A673 (cell line): ENCODE measurements at regions not wholly inside any gene's neighbourhood (a gene's known extent, or its start where the extent isn't known, plus 50 kb on each side); places are given as distances from the start of the nearest gene placed in this dataset.

ENCODE experiments used
- BruUV-seq: library from RNA; stranded (reverse); fragments of 400-500 nt; replicated peaks from 2 replicates; lab custom pipeline; 2021; lab: Mats Ljungman, UMichigan
- CTCF ChIA-PET: fragments of 300-600 bp; sonication (Branson Sonifier 250); formaldehyde crosslinking; loops from one replicate; lab custom pipeline; 2022; ENCODE audit warnings: antibody characterized with exemption; lab: Charles Lee
- POLR2A ChIA-PET: fragments of 300-600 bp; sonication (Branson Sonifier 250); formaldehyde crosslinking; loops from one replicate; lab custom pipeline; 2022; ENCODE audit warnings: antibody characterized with exemption; ENCODE audit not compliant: low non-redundant PET; lab: Charles Lee
- DNase-seq: peaks from one replicate; pipeline ENCODE4 v3.0.0-alpha.2; 2015; ENCODE audit warnings: low spot score
- H3K27ac ChIP-seq: fragments of 200-600 bp; sonication (generic); 2 replicates; pipeline ENCODE4 v1.5.1; 2016; ENCODE audit warnings: mixed run types, low read depth, mild to moderate bottlenecking, mixed read lengths, antibody characterized with exemption, low read length; ENCODE audit not compliant: poor library complexity, severe bottlenecking
- H3K27me3 ChIP-seq: fragments of 200-600 bp; sonication (generic); replicated peaks from 2 replicates; pipeline ENCODE4 v1.6.1; 2017; ENCODE audit warnings: mixed run types, low read depth, mild to moderate bottlenecking, mixed read lengths, antibody characterized with exemption, low read length; ENCODE audit not compliant: insufficient read depth, poor library complexity
- H3K36me3 ChIP-seq: fragments of 200-600 bp; sonication (generic); 2 replicates; pipeline ENCODE4 v1.6.1; 2016; ENCODE audit warnings: mixed run types, mild to moderate bottlenecking, mixed read lengths, antibody characterized with exemption, low read length; ENCODE audit not compliant: insufficient read depth, poor library complexity, severe bottlenecking
- H3K4me1 ChIP-seq: fragments of 200-600 bp; sonication (generic); 2 replicates; pipeline ENCODE4 v1.6.1; 2017; ENCODE audit warnings: mixed run types, mild to moderate bottlenecking, mixed read lengths, antibody characterized with exemption, low read length; ENCODE audit not compliant: insufficient read depth, poor library complexity, severe bottlenecking
- H3K4me3 ChIP-seq: fragments of 200-600 bp; sonication (generic); 2 replicates; pipeline ENCODE4 v1.5.1; 2016; ENCODE audit warnings: low read depth, mixed run types, mild to moderate bottlenecking, mixed read lengths, low read length; ENCODE audit not compliant: poor library complexity, severe bottlenecking
- H3K9me3 ChIP-seq: fragments of 200-600 bp; sonication (generic); 2 replicates; pipeline ENCODE4 v1.6.1; 2016; ENCODE audit warnings: mixed run types, low read depth, mild to moderate bottlenecking, mixed read lengths, antibody characterized with exemption, low read length; ENCODE audit not compliant: poor library complexity, severe bottlenecking
- EZH2 ChIP-seq: fragments of 200-600 bp; sonication (generic); IDR thresholded peaks from 2 replicates; pipeline ENCODE4 v1.6.1; 2017; ENCODE audit warnings: borderline replicate concordance, low read depth, mild to moderate bottlenecking, mixed read lengths, antibody characterized with exemption, low read length; ENCODE audit not compliant: poor library complexity, severe bottlenecking
- intact Hi-C: fragments of 100-400 bp; cut with micrococcal nuclease; formaldehyde crosslinking; loops from one replicate; pipeline ENCODE4 v1.10.0; 2022; ENCODE audit not compliant: unreplicated experiment
- TF ChIP-seq, protein P1 (sequence below): fragments of 300-800, 200-600 bp; sonication (generic); conservative IDR thresholded peaks from 2 replicates; pipeline ENCODE4 v1.5.1; 2017; ENCODE audit warnings: low read depth, mild to moderate bottlenecking, antibody characterized with exemption, low read length, moderate library complexity, mixed read lengths

DNA sequence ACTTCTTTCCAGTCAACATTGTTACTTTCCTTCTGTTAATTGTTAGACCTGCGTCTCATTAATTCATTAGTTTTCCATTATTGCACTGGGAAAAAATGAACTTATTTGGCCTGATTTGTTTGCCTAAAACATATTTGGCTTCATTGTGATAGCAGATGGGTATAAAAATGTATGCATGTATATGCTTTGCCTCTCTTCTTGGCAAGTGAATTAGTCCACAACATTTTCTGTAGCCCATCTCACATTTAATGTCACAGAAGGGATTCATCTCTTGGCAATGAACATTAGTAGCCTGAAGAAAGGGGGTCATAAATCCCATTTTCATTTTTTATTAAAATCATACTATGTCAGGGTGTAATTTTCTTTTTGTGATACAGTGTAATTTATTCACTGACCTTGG, 125.2 kb downstream of the TUSC7 start:
- Histone ChIP-seq H3K4me1 (peaks cover 4% of the 10 kb centered on the region), H3K36me3 (no peaks in the 10 kb centered on the region), H3K9me3 (no peaks in the 10 kb centered on the region), H3K4me3 (no peak overlapping the region), H3K27me3 (no peaks in the 10 kb centered on the region), H3K27ac (no peak overlapping the region)
- ChIA-PET POLR2A (no interaction called here), CTCF (no interaction called here)
- intact Hi-C loops: no loop called here
- BruUV-seq: no TSS peak
- no peak for DNase-seq
- TF ChIP-seq, protein P1, sequence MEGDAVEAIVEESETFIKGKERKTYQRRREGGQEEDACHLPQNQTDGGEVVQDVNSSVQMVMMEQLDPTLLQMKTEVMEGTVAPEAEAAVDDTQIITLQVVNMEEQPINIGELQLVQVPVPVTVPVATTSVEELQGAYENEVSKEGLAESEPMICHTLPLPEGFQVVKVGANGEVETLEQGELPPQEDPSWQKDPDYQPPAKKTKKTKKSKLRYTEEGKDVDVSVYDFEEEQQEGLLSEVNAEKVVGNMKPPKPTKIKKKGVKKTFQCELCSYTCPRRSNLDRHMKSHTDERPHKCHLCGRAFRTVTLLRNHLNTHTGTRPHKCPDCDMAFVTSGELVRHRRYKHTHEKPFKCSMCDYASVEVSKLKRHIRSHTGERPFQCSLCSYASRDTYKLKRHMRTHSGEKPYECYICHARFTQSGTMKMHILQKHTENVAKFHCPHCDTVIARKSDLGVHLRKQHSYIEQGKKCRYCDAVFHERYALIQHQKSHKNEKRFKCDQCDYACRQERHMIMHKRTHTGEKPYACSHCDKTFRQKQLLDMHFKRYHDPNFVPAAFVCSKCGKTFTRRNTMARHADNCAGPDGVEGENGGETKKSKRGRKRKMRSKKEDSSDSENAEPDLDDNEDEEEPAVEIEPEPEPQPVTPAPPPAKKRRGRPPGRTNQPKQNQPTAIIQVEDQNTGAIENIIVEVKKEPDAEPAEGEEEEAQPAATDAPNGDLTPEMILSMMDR: no peak
- TF ChIP-seq EZH2: no peak

DNA sequence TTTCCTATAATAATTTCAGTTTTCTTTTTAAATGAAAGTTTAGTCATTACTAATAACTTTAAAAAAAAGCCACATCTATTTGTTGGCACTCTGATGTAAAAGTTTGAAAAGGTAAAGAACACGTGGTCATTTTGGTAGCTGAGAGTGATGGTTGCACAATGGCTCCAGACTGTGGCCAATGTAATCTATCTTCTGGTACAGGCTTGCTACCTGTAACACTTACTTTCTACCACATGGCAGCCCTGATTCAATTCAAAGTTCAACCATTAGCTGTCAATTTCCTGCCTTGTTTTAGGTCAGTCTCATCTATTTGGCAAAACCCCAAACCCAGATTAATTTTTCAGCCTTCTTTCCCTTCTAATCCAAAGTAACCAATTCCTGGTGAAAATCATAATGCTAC, 126.1 kb downstream of the TUSC7 start:
- no peaks in the 10 kb centered on the region for H3K9me3 ChIP-seq
- no TSS peak for BruUV-seq
- TF ChIP-seq EZH2: no peak
- TF ChIP-seq, protein P1: no peak
- no peaks in the 10 kb centered on the region for H3K36me3 ChIP-seq
- intact Hi-C loops: no loop called here
- no peaks in the 10 kb centered on the region for H3K27me3 ChIP-seq
- ChIA-PET CTCF (no interaction called here), POLR2A (no interaction called here)
- H3K27ac ChIP-seq: no peak overlapping the region
- H3K4me1 ChIP-seq: peaks cover 4% of the 10 kb centered on the region
- DNase-seq: no peak
- no peak overlapping the region for H3K4me3 ChIP-seq

DNA sequence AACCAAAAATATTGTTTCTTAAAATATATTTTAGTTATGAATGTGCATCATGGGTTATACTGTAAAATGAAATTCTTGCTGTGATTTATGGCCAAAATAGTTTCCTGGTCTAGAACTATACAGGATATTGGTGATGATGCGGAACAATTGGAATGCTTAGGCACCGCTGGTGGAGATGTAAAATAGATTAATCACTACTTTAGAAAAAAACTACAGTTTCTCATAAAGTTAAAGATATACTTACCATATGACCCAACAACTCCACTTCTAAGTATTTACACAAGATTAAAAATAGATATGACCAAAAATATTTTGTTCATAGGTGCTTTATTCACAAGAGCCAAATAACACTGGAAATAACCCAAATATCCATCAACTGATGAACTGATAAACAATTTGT, 126.7 kb downstream of the TUSC7 start:
- H3K4me1 ChIP-seq: peaks cover 4% of the 10 kb centered on the region
- H3K27ac ChIP-seq: no peak overlapping the region
- no peaks in the 10 kb centered on the region for H3K36me3 ChIP-seq
- BruUV-seq: no TSS peak
- no peaks in the 10 kb centered on the region for H3K27me3 ChIP-seq
- no peak overlapping the region for H3K4me3 ChIP-seq
- TF ChIP-seq, protein P1: no peak
- no peak for TF ChIP-seq EZH2
- peak; percentile 34 for DNase-seq
- ChIA-PET POLR2A (no interaction called here), CTCF (no interaction called here)
- intact Hi-C loops: no loop called here
- no peaks in the 10 kb centered on the region for H3K9me3 ChIP-seq
